ENCODE measurements at regions not wholly inside any gene's neighbourhood (a gene's known extent, or its start where the extent isn't known, plus 50 kb on each side); places are given as distances from the start of the nearest gene placed in this dataset.

DNA sequence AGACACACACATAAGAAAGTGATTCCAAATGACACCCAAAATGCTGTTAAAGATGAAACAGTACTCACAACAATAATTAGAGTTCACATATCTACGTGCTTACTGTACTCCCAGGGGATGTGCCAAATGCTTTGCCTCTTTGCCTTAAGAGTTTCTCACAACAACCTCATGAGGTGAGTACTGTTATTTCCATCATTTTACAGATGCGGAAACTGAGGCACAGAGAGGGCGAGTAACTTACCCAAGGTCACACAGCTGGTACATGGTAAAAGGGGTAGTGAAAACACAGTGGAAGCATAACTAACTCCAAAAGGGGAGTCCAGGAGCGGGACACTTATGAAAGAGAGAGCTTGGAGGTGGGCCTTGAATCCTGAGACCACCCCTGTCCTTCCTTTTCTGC is 171.8 kb downstream of the ACTL8 start:
- no peak for TF ChIP-seq CTCF (IDR thresholded peaks at IDR 0.05)
- no peak for TF ChIP-seq POLR2A (IDR thresholded peaks at IDR 0.05)
